Stimulated activated CD4-positive, alpha-beta T cell treated with anti-CD3 and anti-CD28 coated beads, TNF-alpha, amount 100 ng/mL, for 4 hours (primary cell): ENCODE measurements at regions not wholly inside any gene's neighbourhood (a gene's known extent, or its start where the extent isn't known, plus 50 kb on each side); places are given as distances from the start of the nearest gene placed in this dataset.

ENCODE experiments used
- DNase-seq, 3 experiments: peaks; one replicate each; pipeline ENCODE4 v3.0.0-alpha.2; 2020; ENCODE audit warnings: low read depth in 3 of 3

GRCh38 chr12:127438512-127439244 lies 828.3 kb upstream of the TMEM132C start:
- DNase-seq, result no peak

- no peak for DNase-seq
Measured at GRCh38 chr12:127445581-127446139, 821.3 kb upstream of the TMEM132C start.

- DNase-seq, result no peak
Measured at GRCh38 chr12:127448906-127449305, 818.1 kb upstream of the TMEM132C start.

GRCh38 chr12:127450826-127451225 lies 816.1 kb upstream of the TMEM132C start:
- DNase-seq, result no peak

- no peak for DNase-seq
Measured at GRCh38 chr12:127455347-127456265, 811.4 kb upstream of the TMEM132C start.

GRCh38 chr12:127457726-127458125 lies 809.2 kb upstream of the TMEM132C start:
- DNase-seq, result no peak

GRCh38 chr12:127459166-127459565 lies 807.8 kb upstream of the TMEM132C start:
- DNase-seq, result no peak

- DNase-seq, result no peak
Measured at GRCh38 chr12:127459687-127460086, 807.3 kb upstream of the TMEM132C start.

GRCh38 chr12:127463237-127463636 lies 803.7 kb upstream of the TMEM132C start:
- DNase-seq, result no peak

GRCh38 chr12:127469331-127469730 lies 797.6 kb upstream of the TMEM132C start:
- DNase-seq, result no peak

GRCh38 chr12:127473766-127474165 lies 793.2 kb upstream of the TMEM132C start:
- no peak for DNase-seq

GRCh38 chr12:127479256-127479655 lies 787.7 kb upstream of the TMEM132C start:
- no peak for DNase-seq

GRCh38 chr12:127480775-127481314 lies 786.1 kb upstream of the TMEM132C start:
- no peak for DNase-seq

- no peak for DNase-seq
Measured at GRCh38 chr12:127482950-127483349, 784.0 kb upstream of the TMEM132C start.

- DNase-seq, result no peak
Measured at GRCh38 chr12:127485528-127485927, 781.4 kb upstream of the TMEM132C start.

GRCh38 chr12:127487031-127487430 lies 779.9 kb upstream of the TMEM132C start:
- DNase-seq, result no peak

- no peak for DNase-seq
Measured at GRCh38 chr12:127489061-127489460, 777.9 kb upstream of the TMEM132C start.

- no peak for DNase-seq
Measured at GRCh38 chr12:127494961-127495915, 771.7 kb upstream of the TMEM132C start.

GRCh38 chr12:127496255-127496654 lies 770.7 kb upstream of the TMEM132C start:
- DNase-seq, result no peak

- DNase-seq, result no peak
Measured at GRCh38 chr12:127500512-127501035, 766.4 kb upstream of the TMEM132C start.

- DNase-seq, result no peak
Measured at GRCh38 chr12:127501916-127502315, 765.1 kb upstream of the TMEM132C start.
